ENCODE measurements at regions not wholly inside any gene's neighbourhood (a gene's known extent, or its start where the extent isn't known, plus 50 kb on each side); places are given as distances from the start of the nearest gene placed in this dataset.

GRCh38 chr10:65675236-65675635 is 1250.6 kb upstream of the LRRTM3 start:
- intact Hi-C loops (cut with micrococcal nuclease): no loop called here
- DNase-seq (no peak), ATAC-seq (ENCODE audit: low read depth) (no peak)
- no peaks in the 10 kb centered on the region for H4K20me1 ChIP-seq (ENCODE audit: control insufficient read depth, insufficient read depth, low read length, poor library complexity, severe bottlenecking)
- WGBS (ENCODE audit: insufficient coverage): 100% methylated on average over 2 of the region's 7 CpGs
- H3K9me3 ChIP-seq (ENCODE audit: control extremely low read depth in 1 of 3, control insufficient read depth in 2 of 3, insufficient read depth in 1 of 3, low read length in 2 of 3): no peaks in the 10 kb centered on the region
- H2AFZ ChIP-seq (ENCODE audit: insufficient read depth, low read depth, low read length, poor library complexity, severe bottlenecking): no peak overlapping the region
- no peaks in the 10 kb centered on the region for H3K79me2 ChIP-seq (ENCODE audit: control insufficient read depth, insufficient read depth, low read length)
- no peak overlapping the region for H3K9ac ChIP-seq (ENCODE audit: low read length)
- ChIA-PET CTCF (no interaction called here), POLR2A (no interaction called here)
- H3K27me3 ChIP-seq (replicated peaks in 1 of 4; ENCODE audit: control extremely low read depth in 1 of 4, control insufficient read depth in 3 of 4, insufficient read depth in 4 of 4, low read length in 3 of 4): no peaks in the 10 kb centered on the region
- no peaks in the 10 kb centered on the region for H3K36me3 ChIP-seq (replicated peaks in 1 of 2; ENCODE audit: control extremely low read depth in 1 of 2, control insufficient read depth in 1 of 2, extremely low read depth in 1 of 2, insufficient read depth in 2 of 2, low read length in 1 of 2)
- no peak overlapping the region for H3K27ac ChIP-seq (ENCODE audit: low read length in 2 of 2)
- H3K4me1 ChIP-seq (ENCODE audit: control insufficient read depth in 2 of 2, insufficient read depth in 2 of 2, low read length in 2 of 2): no peaks in the 10 kb centered on the region
- Mint-ChIP-seq H3K4me3 (no peak overlapping the region), H3K27me3 (no peaks in the 10 kb centered on the region), H3K27ac (no peak overlapping the region), H3K4me1 (no peaks in the 10 kb centered on the region), H3K9me3 (ENCODE audit: insufficient read depth) (peaks cover 3% of the 10 kb centered on the region)
- H3K4me2 ChIP-seq (replicated peaks; ENCODE audit: low read depth, low read length, poor library complexity, severe bottlenecking): no peak overlapping the region
- H3K4me3 ChIP-seq (ENCODE audit: control extremely low read depth in 1 of 5, extremely low read depth in 1 of 5, insufficient read depth in 1 of 5, low read depth in 2 of 5, low read length in 4 of 5): no peak overlapping the region
- TF ChIP-seq CTCF (IDR thresholded peaks at IDR 0.05) (no peak), EZH2 (IDR thresholded peaks at IDR 0.05; ENCODE audit: borderline replicate concordance, insufficient read depth, low read depth, low read length, poor library complexity, severe bottlenecking) (no peak)

GRCh38 chr10:65684896-65685295 is 1240.9 kb upstream of the LRRTM3 start:
- H3K4me1 ChIP-seq (ENCODE audit: control insufficient read depth in 2 of 2, insufficient read depth in 2 of 2, low read length in 2 of 2): no peaks in the 10 kb centered on the region
- no peaks in the 10 kb centered on the region for H3K4me1 Mint-ChIP-seq
- H3K4me3 Mint-ChIP-seq: no peak overlapping the region
- no peak overlapping the region for H3K27ac Mint-ChIP-seq
- ChIA-PET CTCF (no interaction called here), POLR2A (no interaction called here)
- H3K4me2 ChIP-seq (replicated peaks; ENCODE audit: low read depth, low read length, poor library complexity, severe bottlenecking): no peak overlapping the region
- H3K9me3 Mint-ChIP-seq (ENCODE audit: insufficient read depth): peaks cover 3% of the 10 kb centered on the region
- H2AFZ ChIP-seq (ENCODE audit: insufficient read depth, low read depth, low read length, poor library complexity, severe bottlenecking): no peak overlapping the region
- no peaks in the 10 kb centered on the region for H3K9me3 ChIP-seq (ENCODE audit: control extremely low read depth in 1 of 3, control insufficient read depth in 2 of 3, insufficient read depth in 1 of 3, low read length in 2 of 3)
- H3K79me2 ChIP-seq (ENCODE audit: control insufficient read depth, insufficient read depth, low read length): no peaks in the 10 kb centered on the region
- WGBS (ENCODE audit: insufficient coverage): no CpG with 5 or more reads among the region's 2 CpGs
- intact Hi-C loops (cut with micrococcal nuclease): no loop called here
- no peak overlapping the region for H3K27ac ChIP-seq (ENCODE audit: low read length in 2 of 2)
- no peaks in the 10 kb centered on the region for H3K36me3 ChIP-seq (replicated peaks in 1 of 2; ENCODE audit: control extremely low read depth in 1 of 2, control insufficient read depth in 1 of 2, extremely low read depth in 1 of 2, insufficient read depth in 2 of 2, low read length in 1 of 2)
- H3K27me3 ChIP-seq (replicated peaks in 1 of 4; ENCODE audit: control extremely low read depth in 1 of 4, control insufficient read depth in 3 of 4, insufficient read depth in 4 of 4, low read length in 3 of 4): no peaks in the 10 kb centered on the region
- TF ChIP-seq EZH2 (IDR thresholded peaks at IDR 0.05; ENCODE audit: borderline replicate concordance, insufficient read depth, low read depth, low read length, poor library complexity, severe bottlenecking) (no peak), CTCF (IDR thresholded peaks at IDR 0.05) (no peak)
- H3K4me3 ChIP-seq (ENCODE audit: control extremely low read depth in 1 of 5, extremely low read depth in 1 of 5, insufficient read depth in 1 of 5, low read depth in 2 of 5, low read length in 4 of 5): no peak overlapping the region
- H3K27me3 Mint-ChIP-seq: no peaks in the 10 kb centered on the region
- H4K20me1 ChIP-seq (ENCODE audit: control insufficient read depth, insufficient read depth, low read length, poor library complexity, severe bottlenecking): no peaks in the 10 kb centered on the region
- H3K9ac ChIP-seq (ENCODE audit: low read length): no peak overlapping the region
- ATAC-seq (ENCODE audit: low read depth) (no peak), DNase-seq (no peak)

Data from B cell (primary cell).